GM12878 (cell line): ENCODE measurements at regions not wholly inside any gene's neighbourhood (a gene's known extent, or its start where the extent isn't known, plus 50 kb on each side); places are given as distances from the start of the nearest gene placed in this dataset.

Experiments
- ATAC-seq: fragments of 200-7000 bp; cut with Tn5 transposase; 3 replicates; pipeline ENCODE4 v1.9.1; 2020; ENCODE audit warnings: mild to moderate bottlenecking, moderate library complexity
- BruUV-seq: library from RNA; stranded (reverse); fragments of 400-500 nt; replicated peaks from 2 replicates; lab custom pipeline; 2021; lab: Mats Ljungman, UMichigan
- CTCF ChIA-PET: fragments of 300-600 bp; sonication (Branson Sonifier 250); formaldehyde crosslinking; extraction: SDS; loops from one replicate; lab custom pipeline; 2021; ENCODE audit warnings: inconsistent platforms; lab: Yijun Ruan, JAX
- POLR2A ChIA-PET: fragments of 350-600 bp; formaldehyde crosslinking; extraction: SDS; loops from one replicate; lab custom pipeline; 2021; ENCODE audit warnings: inconsistent platforms; lab: Charles Lee
- RAD21 ChIA-PET: fragments of 300-600 bp; sonication (Branson Sonifier 250); formaldehyde crosslinking; loops from one replicate; lab custom pipeline; 2023; ENCODE audit warnings: antibody characterized with exemption; ENCODE audit not compliant: unreplicated experiment; lab: Charles Lee
- SMC1A ChIA-PET: fragments of 300-600 bp; sonication (Branson Sonifier 250); formaldehyde crosslinking; loops from one replicate; lab custom pipeline; 2023; ENCODE audit not compliant: unreplicated experiment, uncharacterized antibody; lab: Charles Lee
- DNase-seq: peaks from one replicate; pipeline ENCODE4 v3.0.0-alpha.2; 2011; ENCODE audit warnings: low read depth, low spot score
- FAIRE-seq: peaks from 3 replicates; lab custom pipeline; 2011; peaks lifted over from hg19 to GRCh38; lab: Jason Lieb, UNC
- H2AFZ ChIP-seq: 2 replicates; pipeline ENCODE4 v1.6.0; 2011; ENCODE audit warnings: low read depth, low read length, control low read depth; ENCODE audit not compliant: control insufficient read depth
- H3K27ac ChIP-seq: 2 replicates; pipeline ENCODE4 v1.5.1; 2011; ENCODE audit warnings: control low read depth; ENCODE audit not compliant: control insufficient read depth, insufficient read depth
- H3K27me3 ChIP-seq, 2 experiments: replicated peaks in 1 of 2; 2 replicates each; pipeline versions ENCODE4 v1.6.0 to v1.6.1; 2011; ENCODE audit warnings: low read length in 1 of 2; ENCODE audit not compliant: control insufficient read depth in 2 of 2, insufficient read depth in 2 of 2
- H3K36me3 ChIP-seq, 2 experiments: 2 replicates each; pipeline ENCODE4 v1.5.1; 2011; ENCODE audit warnings: low read length in 1 of 2; ENCODE audit not compliant: control insufficient read depth in 2 of 2, insufficient read depth in 2 of 2
- H3K4me1 ChIP-seq: 2 replicates; pipeline ENCODE4 v1.6.1; 2011; ENCODE audit warnings: mild to moderate bottlenecking, low read length, moderate library complexity, mixed read lengths; ENCODE audit not compliant: control insufficient read depth, insufficient read depth
- H3K4me2 ChIP-seq: 2 replicates; pipeline ENCODE4 v1.6.0; 2011; ENCODE audit warnings: control low read depth; ENCODE audit not compliant: control insufficient read depth, insufficient read depth
- H3K4me3 ChIP-seq: fragments of 200-600 bp; sonication (generic); 2 replicates; pipeline ENCODE4 v1.5.1; 2016
- H3K79me2 ChIP-seq: 2 replicates; pipeline ENCODE4 v1.6.0; 2011; ENCODE audit warnings: low read length; ENCODE audit not compliant: control insufficient read depth, insufficient read depth
- H3K9ac ChIP-seq: 2 replicates; pipeline ENCODE4 v1.8.0; 2011; ENCODE audit warnings: low read length, control low read depth, mixed read lengths; ENCODE audit not compliant: control insufficient read depth, insufficient read depth
- H3K9me3 ChIP-seq: replicated peaks from 3 replicates; pipeline ENCODE4 v1.5.1; 2011; ENCODE audit warnings: mild to moderate bottlenecking, low read length; ENCODE audit not compliant: control insufficient read depth, insufficient read depth
- H4K20me1 ChIP-seq: 2 replicates; pipeline ENCODE4 v1.6.0; 2011; ENCODE audit not compliant: control insufficient read depth, insufficient read depth
- CEBPB ChIP-seq, 2 experiments: fragments of 150-350 bp in 1 of 2; IDR thresholded peaks; 2 replicates each; pipeline ENCODE4 v1.6.1; 2012 to 2014; ENCODE audit warnings: low read depth in 2 of 2, low read length in 2 of 2, borderline replicate concordance in 1 of 2, inconsistent platforms in 1 of 2
- EP300 ChIP-seq, 2 experiments: fragments of 150-350 bp in 1 of 2; IDR thresholded peaks; 2 replicates each; pipeline ENCODE4 v1.6.1; 2011 to 2012; ENCODE audit warnings: low read depth in 2 of 2, low read length in 2 of 2, borderline replicate concordance in 1 of 2, improper control_type of control experiment in 1 of 2, inconsistent platforms in 1 of 2; ENCODE audit not compliant: control insufficient read depth in 1 of 2
- IKZF2 ChIP-seq, 2 experiments: fragments of 450-650 bp; IDR thresholded peaks; 2 replicates each; pipeline ENCODE4 v1.6.1; 2017; ENCODE audit warnings: mild to moderate bottlenecking in 2 of 2, moderate library complexity in 2 of 2
- MTA2 ChIP-seq: fragments of 450-650 bp; IDR thresholded peaks from 2 replicates; pipeline ENCODE4 v1.6.1; 2016; ENCODE audit warnings: low read depth, mild to moderate bottlenecking, moderate library complexity
- SUPT20H ChIP-seq: IDR thresholded peaks from 2 replicates; pipeline ENCODE4 v1.6.1; 2011; ENCODE audit warnings: low read depth, mild to moderate bottlenecking, low read length, moderate library complexity, borderline replicate concordance; ENCODE audit not compliant: control insufficient read depth
- WGBS: methylation state at CpG from one replicate; pipeline ENCODE4 v1.1.6; 2016; ENCODE audit warnings: low lambda C conversion rate; ENCODE audit not compliant: insufficient replicate concordance, insufficient coverage; ENCODE audit errors: missing lambda C conversion rate; 5-methylcytosine and 5-hydroxymethylcytosine counted together
- in situ Hi-C: fragments of 300-500 bp; cut with MboI; formaldehyde crosslinking; loops from 9 replicates; pipeline ENCODE4 v1.14.3; 2018; ENCODE audit warnings: mixed read lengths
- intact Hi-C: fragments of 100-400 bp; cut with micrococcal nuclease; formaldehyde crosslinking; loops from one replicate; pipeline ENCODE4 v1.14.2; 2022; ENCODE audit not compliant: unreplicated experiment

GRCh38 chr14:34053666-34054065 is 102.8 kb upstream of the EGLN3 start:
- Histone ChIP-seq H3K9ac (no peak overlapping the region), H3K27me3 (no peaks in the 10 kb centered on the region), H3K4me1 (peaks cover 28% of the 10 kb centered on the region), H4K20me1 (no peaks in the 10 kb centered on the region), H3K36me3 (no peaks in the 10 kb centered on the region), H3K4me3 (no peak overlapping the region), H3K27ac (no peak overlapping the region), H3K9me3 (no peaks in the 10 kb centered on the region; the same call in 2 of the 3 replicates), H3K79me2 (no peaks in the 10 kb centered on the region), H2AFZ (no peak overlapping the region), H3K4me2 (no peak overlapping the region)
- ATAC-seq (no peak), DNase-seq (no peak), FAIRE-seq (no peak)
- BruUV-seq = no TSS peak
- WGBS = 69% methylated on average over 3 of the region's 3 CpGs
- in situ Hi-C loops (no loop called here), intact Hi-C loops (loop anchor here (5.0 kb wide), 1 partner anchor 36 kb away; no protein-coding TSS in a partner anchor)
- ChIA-PET RAD21 (interaction anchor here (1.0 to 5.5 kb wide), 7 partner anchors 11 to 73 kb away, joined by 3 to 44 read pairs (median 5); no protein-coding TSS in a partner anchor), POLR2A (interaction anchor here (1.3 to 1.4 kb wide), 2 partner anchors 8 to 51 kb away, joined by 3 to 5 read pairs; no protein-coding TSS in a partner anchor), CTCF (interaction anchor here (0.6 to 4.4 kb wide), 6 partner anchors 44 to 463 kb away, joined by 3 to 25 read pairs (median 3); no protein-coding TSS in a partner anchor), SMC1A (interaction anchor here (0.6 to 9.8 kb wide), 19 partner anchors 9 to 250 kb away, joined by 3 to 79 read pairs (median 4); no protein-coding TSS in a partner anchor)
- TF ChIP-seq IKZF2 (IDR thresholded peaks at IDR 0.05) = peak in 1 of 2 experiments; percentile 27; a peak in 2 of 4 replicates
- TF ChIP-seq SUPT20H = no peak
- no peak for TF ChIP-seq CEBPB (IDR thresholded peaks at IDR 0.05; ENCODE audit: borderline replicate concordance in 1 of 2, low read depth in 2 of 2, low read length in 2 of 2)
- TF ChIP-seq MTA2 = 0 out of 2 replicates have a peak, but pooled peaks have one; percentile 20
- no peak for TF ChIP-seq EP300 (IDR thresholded peaks at IDR 0.05; ENCODE audit: borderline replicate concordance in 1 of 2, control insufficient read depth in 1 of 2, low read depth in 2 of 2, low read length in 2 of 2)
